ENCODE measurements at regions not wholly inside any gene's neighbourhood (a gene's known extent, or its start where the extent isn't known, plus 50 kb on each side); places are given as distances from the start of the nearest gene placed in this dataset.
"Not testable (repeated sequence)": the region's sequence is repeated elsewhere in the genome, so short reads cannot be mapped to it uniquely, and the experiment has no call there.

DNA sequence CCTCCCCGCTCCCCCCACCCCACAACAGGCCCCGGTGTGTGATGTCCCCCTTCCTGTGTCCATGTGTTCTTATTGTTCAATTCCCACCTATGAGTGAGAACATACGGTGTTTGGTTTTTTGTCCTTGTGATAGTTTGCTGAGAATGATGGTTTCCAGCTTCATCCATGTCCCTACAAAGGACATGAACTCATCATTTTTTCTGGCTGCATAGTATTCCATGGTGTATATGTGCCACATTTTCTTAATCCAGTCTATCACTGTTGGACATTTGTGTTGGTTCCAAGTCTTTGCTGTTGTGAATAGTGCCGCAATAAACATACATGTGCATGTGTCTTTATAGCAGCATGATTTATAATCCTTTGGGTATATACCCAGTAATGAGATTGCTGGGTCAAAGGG lies 104.3 kb downstream of the MTPN start:
- not testable (repeated sequence) for DNase-seq (ENCODE audit: low read depth in 3 of 3, low spot score in 1 of 3)

DNA sequence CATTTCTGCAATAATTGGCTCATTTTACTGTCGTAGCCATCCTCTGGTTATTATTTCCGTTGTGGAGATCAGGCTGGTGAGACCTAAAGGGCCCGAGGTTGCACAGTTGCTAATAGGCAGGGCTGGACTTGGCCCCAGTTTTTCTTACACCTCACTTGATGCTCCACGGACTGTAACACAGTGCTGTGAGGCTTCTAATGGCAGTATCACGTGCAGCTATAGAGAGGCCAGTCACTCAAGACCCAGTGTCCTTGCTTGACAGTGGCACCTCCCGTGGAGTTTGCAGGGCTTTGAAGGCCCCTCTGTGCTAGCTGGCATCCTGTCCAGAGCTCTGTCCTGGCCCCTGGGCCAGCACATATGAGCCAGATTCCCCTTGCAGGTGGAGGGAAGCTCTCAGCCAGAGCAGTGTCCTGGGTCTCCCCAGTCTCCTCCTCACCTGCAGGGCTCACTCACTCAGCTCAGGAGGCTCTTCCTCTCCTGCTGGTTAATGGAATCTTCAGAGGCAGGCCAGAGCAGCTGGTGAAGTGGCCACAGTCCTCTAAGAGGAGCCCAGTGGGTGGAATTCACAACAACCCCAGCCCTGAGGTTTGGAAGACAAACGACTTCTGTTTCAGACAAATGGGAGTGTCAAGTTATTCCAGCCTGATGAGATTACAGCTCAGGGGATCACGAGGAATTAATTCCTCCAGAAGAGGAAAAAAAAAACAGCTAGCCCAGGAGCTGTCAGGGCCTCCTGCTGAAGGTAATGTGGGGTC lies 114.2 kb upstream of the FAM180A start:
- no peak for DNase-seq (ENCODE audit: low read depth in 3 of 3, low spot score in 1 of 3)

DNA sequence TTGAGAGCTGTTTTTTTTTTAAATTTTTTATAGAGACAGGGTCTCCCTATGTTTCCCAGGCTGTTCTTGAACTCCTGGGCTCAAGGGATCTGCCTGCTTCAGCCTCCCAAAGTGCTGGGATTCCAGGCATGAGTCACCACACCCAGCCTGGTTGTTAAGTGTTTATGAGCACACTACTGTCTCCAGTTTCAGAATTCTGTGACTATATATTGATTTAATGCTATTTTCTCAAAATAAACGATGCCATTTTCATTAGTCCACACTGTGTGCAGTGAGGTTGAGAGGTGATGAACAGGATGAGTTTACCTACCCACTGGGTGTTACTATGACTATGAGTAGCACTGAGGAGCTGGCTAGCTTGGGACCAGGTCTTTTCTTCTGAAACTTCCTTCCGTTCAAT lies 110.9 kb upstream of the FAM180A start:
- DNase-seq (ENCODE audit: low read depth in 3 of 3, low spot score in 1 of 3): no peak

GRCh38 chr7:135858851-135859250 lies 110.2 kb upstream of the FAM180A start:
- DNase-seq (ENCODE audit: low read depth in 3 of 3, low spot score in 1 of 3): no peak

- DNase-seq (ENCODE audit: low read depth in 3 of 3, low spot score in 1 of 3): no peak
These were observed 109.8 kb upstream of the FAM180A start for GRCh38 chr7:135858379-135858778.

- no peak for DNase-seq (ENCODE audit: low read depth in 3 of 3, low spot score in 1 of 3)
These were observed 109.1 kb upstream of the FAM180A start for GRCh38 chr7:135857519-135858274.

DNA sequence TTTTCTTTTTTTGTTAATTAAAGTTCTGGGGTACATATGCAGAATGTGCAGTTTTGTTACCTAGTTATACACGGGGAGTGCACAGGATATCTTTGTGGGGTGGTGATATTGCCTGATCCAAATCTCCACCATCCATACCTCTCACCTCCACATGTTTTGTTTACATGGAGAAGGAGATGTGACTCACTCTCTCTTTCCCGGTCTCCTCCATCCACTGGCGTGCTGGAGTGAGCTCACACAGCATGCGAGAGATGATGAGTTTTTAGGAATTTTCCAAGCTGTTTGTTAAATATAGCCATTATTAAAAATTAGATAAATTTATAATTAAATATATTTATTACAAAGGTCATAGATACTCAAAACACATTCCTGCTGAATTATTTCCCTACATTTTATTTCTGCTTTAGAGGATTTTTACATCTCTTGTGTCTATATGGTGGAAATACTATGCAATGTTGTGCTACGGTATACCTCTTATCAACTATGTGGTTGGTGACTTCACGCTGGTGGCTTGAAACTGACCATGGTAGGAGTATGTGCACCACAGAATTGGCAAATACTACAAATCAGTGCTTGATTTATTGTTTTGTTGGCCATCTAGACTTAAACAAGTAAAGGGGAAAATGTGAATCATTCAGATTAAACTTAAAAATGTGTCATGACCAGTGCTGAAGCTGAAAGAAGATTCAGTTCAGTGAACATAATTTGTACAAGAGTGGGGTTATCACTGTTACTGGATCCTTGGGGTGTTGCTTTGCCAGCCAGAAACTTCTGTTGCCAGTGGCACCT lies 107.9 kb upstream of the FAM180A start:
- no peak for DNase-seq (ENCODE audit: low read depth in 3 of 3, low spot score in 1 of 3)

GRCh38 chr7:135855846-135856245 lies 107.2 kb upstream of the FAM180A start:
- DNase-seq (ENCODE audit: low read depth in 3 of 3, low spot score in 1 of 3): no peak

DNA sequence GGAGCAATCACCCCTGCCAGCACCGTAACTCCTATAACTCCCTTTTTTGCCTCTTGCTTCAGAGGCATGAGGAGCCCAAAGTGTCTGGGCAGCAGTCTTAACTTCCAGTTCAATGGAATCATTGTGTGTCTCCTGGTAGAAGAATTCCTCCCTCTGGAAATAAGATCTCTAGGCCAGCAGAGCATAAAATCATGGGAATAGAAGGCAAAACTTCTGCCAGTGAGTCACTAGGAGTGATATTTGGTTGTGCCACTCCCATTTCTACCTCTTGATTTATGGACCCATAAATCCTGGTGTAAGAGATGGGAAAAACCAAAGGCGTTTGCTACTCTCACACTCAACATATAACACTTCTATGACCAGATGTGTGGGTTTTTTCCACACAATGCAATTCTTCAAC lies 104.9 kb upstream of the FAM180A start:
- DNase-seq (ENCODE audit: low read depth in 3 of 3, low spot score in 1 of 3): no peak

- DNase-seq (ENCODE audit: low read depth in 3 of 3, low spot score in 1 of 3): no peak
These were observed 104.4 kb upstream of the FAM180A start for GRCh38 chr7:135853008-135853407.

DNA sequence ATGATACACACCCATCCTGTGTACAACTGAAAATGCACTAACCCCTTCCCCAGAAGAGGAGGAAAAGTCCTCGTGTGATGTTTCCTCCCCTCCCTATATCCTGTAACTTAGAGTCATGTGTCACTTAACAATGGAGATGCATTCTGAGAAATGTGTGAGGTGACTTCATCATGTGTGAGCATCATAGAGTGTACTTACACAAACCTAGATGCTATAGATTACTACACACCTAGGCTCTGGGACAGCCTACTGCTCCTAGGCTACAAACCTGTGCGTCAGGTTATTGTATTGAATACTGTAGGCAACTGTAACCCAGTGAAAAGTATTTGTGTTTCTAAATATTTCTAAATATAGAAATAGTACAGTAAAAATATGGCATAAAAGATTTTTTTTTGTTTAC lies 98.6 kb upstream of the FAM180A start:
- DNase-seq (ENCODE audit: low read depth in 3 of 3, low spot score in 1 of 3): no peak

GRCh38 chr7:135846339-135846738 lies 97.7 kb upstream of the FAM180A start:
- DNase-seq (ENCODE audit: low read depth in 3 of 3, low spot score in 1 of 3): no peak

- no peak for DNase-seq (ENCODE audit: low read depth in 3 of 3, low spot score in 1 of 3)
These were observed 96.9 kb upstream of the FAM180A start for GRCh38 chr7:135845415-135846075.

- no peak for DNase-seq (ENCODE audit: low read depth in 3 of 3, low spot score in 1 of 3)
These were observed 96.3 kb upstream of the FAM180A start for GRCh38 chr7:135844903-135845302.

DNA sequence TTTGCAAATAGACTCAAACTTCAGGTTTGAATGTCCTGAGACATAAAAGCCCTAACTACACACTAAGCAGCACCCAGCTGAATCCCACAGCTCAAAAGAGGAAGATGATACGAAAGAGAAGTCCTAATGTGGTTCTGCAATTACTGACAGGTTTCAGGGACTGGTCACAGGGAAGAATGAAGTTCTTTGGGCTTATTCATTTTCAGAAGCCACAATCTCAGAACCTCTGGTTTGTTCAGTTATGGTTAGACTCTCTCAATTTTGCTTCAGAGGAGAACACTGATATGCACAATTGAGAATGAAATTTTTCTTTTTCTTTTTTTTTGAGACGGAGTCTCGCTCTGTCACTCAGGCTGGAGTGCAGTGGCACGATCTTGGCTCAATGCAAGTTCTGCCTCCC lies 94.6 kb upstream of the FAM180A start:
- no peak for DNase-seq (ENCODE audit: low read depth in 3 of 3, low spot score in 1 of 3)

- no peak for DNase-seq (ENCODE audit: low read depth in 3 of 3, low spot score in 1 of 3)
These were observed 94.0 kb upstream of the FAM180A start for GRCh38 chr7:135842446-135843179.

DNA sequence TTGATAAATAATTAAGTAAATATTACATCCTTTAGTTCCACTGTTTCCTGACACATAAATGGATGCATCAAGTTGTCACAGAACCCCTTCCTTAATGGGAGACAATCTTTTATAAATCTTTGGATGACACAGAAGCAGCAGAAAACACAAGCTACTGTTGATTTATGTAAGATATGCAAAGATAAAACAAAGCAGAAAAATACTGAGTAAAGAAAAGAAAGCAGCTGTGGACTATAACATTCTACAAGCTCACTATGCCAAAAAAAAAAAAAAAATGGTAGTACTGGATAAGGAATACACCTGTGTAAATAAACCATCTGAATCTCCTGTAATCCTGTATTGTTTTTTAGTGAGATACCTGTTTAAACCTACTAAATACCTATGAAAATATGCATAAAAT lies 92.0 kb upstream of the FAM180A start:
- DNase-seq (ENCODE audit: low read depth in 3 of 3, low spot score in 1 of 3): no peak

DNA sequence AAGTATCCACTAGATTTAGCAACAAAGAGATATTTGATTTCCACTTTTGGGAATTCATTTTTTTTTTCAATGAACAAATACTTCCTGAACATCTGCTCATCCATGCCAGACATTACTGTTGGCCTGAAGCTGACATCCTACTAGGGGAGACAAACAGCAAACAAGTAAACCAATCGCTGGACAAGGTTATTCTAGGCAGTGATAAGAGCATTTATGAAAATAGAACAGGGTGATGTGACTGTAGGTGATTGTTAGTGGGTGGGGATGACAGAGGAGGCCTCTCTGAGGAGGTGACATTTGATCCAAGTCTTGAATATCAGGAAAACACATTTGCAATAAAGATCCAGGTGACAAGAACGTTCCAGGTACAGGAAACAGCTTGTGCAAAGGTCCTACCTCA lies 89.1 kb upstream of the FAM180A start:
- no peak for DNase-seq (ENCODE audit: low read depth in 3 of 3, low spot score in 1 of 3)

- DNase-seq (ENCODE audit: low read depth in 3 of 3, low spot score in 1 of 3): no peak
These were observed 85.7 kb upstream of the FAM180A start for GRCh38 chr7:135834266-135834665.

DNA sequence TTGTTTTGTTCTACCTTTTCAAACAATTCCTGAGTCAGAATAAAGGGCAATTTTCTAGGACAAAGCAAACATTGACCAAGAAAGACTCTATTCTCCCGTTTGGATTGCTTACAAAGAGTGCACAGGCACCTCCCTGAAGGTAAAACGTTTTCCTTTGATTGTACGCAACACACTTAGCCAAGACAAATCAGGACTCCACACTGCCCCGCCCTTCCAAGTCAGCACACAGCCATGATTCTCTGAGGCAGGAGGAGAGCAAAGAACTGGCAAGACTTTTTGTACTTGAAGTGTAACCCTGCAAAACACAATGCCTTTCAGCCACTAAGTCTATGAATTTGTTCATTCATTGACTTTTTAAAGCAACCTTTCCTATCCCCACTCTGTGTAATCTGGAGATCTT lies 85.0 kb upstream of the FAM180A start:
- DNase-seq (ENCODE audit: low read depth in 3 of 3, low spot score in 1 of 3): no peak

All from stimulated activated CD4-positive, alpha-beta T cell treated with anti-CD3 and anti-CD28 coated beads, TNF-alpha, amount 100 ng/mL, for 1 hour (primary cell).